ENCODE measurements at regions not wholly inside any gene's neighbourhood (a gene's known extent, or its start where the extent isn't known, plus 50 kb on each side); places are given as distances from the start of the nearest gene placed in this dataset.
"Not testable (repeated sequence)": the region's sequence is repeated elsewhere in the genome, so short reads cannot be mapped to it uniquely, and the experiment has no call there.

DNA sequence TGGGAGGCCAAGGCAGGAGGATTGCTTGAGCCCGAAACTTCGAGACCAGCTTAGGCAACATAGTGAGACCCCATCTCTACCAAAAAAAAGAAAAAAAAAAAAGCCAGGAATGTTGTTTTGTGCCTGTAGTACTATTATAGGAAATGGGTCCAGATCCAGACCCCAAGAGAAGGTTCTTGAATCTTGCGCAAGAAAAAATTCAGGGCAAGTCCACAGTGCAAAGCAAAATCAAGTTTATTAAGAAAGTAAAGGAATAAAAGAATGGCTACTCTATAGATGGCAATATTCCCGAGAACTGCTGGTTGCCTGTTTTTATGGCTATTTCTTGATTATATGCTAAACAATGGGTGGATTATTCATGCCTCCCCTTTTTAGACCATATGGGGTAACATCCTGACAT lies 51.2 kb upstream of the RDX start:
- H3K9me3 Mint-ChIP-seq (ENCODE audit: unreplicated experiment), result no peaks in the 10 kb centered on the region
- H3K36me3 Mint-ChIP-seq (ENCODE audit: unreplicated experiment), result no peaks in the 10 kb centered on the region
- TF ChIP-seq, protein P1, sequence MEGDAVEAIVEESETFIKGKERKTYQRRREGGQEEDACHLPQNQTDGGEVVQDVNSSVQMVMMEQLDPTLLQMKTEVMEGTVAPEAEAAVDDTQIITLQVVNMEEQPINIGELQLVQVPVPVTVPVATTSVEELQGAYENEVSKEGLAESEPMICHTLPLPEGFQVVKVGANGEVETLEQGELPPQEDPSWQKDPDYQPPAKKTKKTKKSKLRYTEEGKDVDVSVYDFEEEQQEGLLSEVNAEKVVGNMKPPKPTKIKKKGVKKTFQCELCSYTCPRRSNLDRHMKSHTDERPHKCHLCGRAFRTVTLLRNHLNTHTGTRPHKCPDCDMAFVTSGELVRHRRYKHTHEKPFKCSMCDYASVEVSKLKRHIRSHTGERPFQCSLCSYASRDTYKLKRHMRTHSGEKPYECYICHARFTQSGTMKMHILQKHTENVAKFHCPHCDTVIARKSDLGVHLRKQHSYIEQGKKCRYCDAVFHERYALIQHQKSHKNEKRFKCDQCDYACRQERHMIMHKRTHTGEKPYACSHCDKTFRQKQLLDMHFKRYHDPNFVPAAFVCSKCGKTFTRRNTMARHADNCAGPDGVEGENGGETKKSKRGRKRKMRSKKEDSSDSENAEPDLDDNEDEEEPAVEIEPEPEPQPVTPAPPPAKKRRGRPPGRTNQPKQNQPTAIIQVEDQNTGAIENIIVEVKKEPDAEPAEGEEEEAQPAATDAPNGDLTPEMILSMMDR (IDR thresholded peaks at IDR 0.05; ENCODE audit: partially characterized antibody, unreplicated experiment), result no peak
- no peak for DNase-seq
- no peaks in the 10 kb centered on the region for H3K27me3 Mint-ChIP-seq (ENCODE audit: unreplicated experiment)
- H3K4me3 Mint-ChIP-seq (ENCODE audit: unreplicated experiment), result no peak overlapping the region
- H3K4me1 Mint-ChIP-seq (ENCODE audit: low read depth, unreplicated experiment), result no peaks in the 10 kb centered on the region
- no peak overlapping the region for H3K27ac Mint-ChIP-seq (ENCODE audit: unreplicated experiment)

DNA sequence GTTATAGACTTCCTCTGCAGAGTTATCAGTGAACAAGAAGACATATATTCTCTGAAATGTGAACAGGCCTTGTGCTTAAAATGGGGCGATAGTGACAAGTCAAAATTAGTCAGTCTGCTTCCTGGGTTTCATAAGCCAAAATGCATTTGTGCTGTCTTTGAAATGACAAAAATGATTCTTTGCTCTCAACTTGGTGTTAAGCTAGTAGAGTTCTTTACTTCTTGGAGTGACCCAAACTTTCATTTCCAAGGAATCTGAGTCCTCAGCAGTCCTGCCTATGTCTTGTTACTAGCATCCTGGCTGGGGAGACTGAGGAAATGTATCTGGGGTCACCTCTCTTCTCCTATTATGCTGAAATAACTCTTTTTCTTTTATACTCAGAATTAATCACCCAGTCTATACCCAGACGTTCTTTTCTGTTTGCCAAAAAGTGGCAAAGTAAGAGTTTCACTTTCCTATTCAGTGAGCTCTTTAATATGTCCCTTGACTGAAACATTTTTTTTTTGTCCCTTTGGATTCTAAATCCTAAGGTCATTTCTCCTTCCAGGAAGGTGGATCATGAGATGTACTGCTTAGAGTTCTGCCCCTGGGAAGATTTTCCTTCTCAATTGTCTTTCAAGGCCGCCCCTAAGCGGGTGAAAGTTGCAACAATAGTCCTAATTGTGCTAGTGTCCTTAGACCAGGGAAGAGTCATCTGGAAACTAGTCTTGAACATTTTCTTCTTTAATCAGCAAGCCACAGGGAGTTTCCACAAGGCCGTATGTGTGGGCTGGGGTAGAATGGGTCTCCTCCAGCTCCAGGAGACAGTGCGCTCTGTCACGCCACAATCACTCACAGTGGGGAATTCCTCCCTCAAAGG lies 53.0 kb upstream of the RDX start:
- Mint-ChIP-seq H3K9me3 (ENCODE audit: unreplicated experiment) (no peaks in the 10 kb centered on the region), H3K36me3 (ENCODE audit: unreplicated experiment) (no peaks in the 10 kb centered on the region), H3K4me3 (ENCODE audit: unreplicated experiment) (no peak overlapping the region), H3K27ac (ENCODE audit: unreplicated experiment) (no peak overlapping the region), H3K4me1 (ENCODE audit: low read depth, unreplicated experiment) (no peaks in the 10 kb centered on the region), H3K27me3 (ENCODE audit: unreplicated experiment) (no peaks in the 10 kb centered on the region)
- TF ChIP-seq, protein P1 (IDR thresholded peaks at IDR 0.05; ENCODE audit: partially characterized antibody, unreplicated experiment), result no peak
- DNase-seq, result no peak

DNA sequence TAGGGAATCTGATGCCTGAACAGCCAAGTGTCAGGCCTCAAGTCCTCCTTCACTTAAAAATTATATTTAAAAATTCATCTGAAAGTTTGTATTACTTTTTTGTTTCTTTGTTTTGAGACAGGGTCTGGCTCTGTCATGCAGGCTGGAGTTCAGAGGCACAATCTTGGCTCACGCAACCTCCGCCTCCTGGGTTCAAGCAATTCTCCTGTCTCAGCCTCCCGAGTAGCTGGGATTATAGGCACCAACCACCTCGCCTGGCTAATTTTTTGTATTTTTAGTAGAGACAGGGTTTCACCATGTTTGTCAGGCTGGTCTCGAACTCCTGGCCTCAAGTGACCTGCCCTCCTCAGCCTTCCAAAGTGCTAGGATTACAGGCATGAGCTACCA lies 53.6 kb upstream of the RDX start:
- not testable (repeated sequence) for H3K27me3 Mint-ChIP-seq (ENCODE audit: unreplicated experiment); H3K4me1 Mint-ChIP-seq (ENCODE audit: low read depth, unreplicated experiment); H3K36me3 Mint-ChIP-seq (ENCODE audit: unreplicated experiment); DNase-seq; H3K9me3 Mint-ChIP-seq (ENCODE audit: unreplicated experiment); H3K27ac Mint-ChIP-seq (ENCODE audit: unreplicated experiment); H3K4me3 Mint-ChIP-seq (ENCODE audit: unreplicated experiment)

DNA sequence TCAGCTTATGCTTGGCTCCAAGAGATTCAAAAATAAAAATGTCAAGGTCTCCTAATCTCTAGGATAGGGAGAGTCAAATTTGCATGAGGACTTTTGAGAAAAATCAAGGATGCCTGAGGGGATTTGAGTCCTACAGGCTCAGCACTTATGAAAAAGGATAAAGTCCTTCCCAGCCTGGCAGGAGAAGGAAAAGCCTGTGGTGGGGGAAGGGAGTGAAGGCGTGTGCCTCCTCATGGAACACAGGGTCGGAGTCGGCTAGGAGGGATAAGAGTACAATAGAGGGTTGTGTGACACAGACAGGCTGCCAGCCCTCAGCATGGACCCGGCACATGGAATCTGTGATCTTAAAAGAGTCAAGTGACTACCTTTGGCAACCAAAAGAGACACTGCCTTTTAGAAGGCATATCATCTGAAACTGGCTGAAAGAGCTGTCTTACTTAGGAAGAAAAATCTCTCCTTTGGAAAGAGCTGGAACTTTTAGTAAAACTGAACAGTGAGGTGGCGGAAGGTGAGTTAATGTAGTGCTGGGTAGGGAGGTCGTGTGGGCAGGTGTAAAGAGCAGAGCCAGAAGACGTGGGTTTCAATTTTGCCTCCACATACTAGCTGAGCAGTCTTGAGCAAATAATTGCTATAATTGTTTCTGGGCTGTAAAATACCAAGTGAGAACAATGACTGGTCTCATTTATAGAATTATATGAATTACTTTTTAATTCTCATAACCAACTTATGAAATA lies 58.8 kb upstream of the RDX start:
- H3K4me3 Mint-ChIP-seq (ENCODE audit: unreplicated experiment), result no peak overlapping the region
- H3K4me1 Mint-ChIP-seq (ENCODE audit: low read depth, unreplicated experiment), result no peaks in the 10 kb centered on the region
- no peak for DNase-seq
- H3K36me3 Mint-ChIP-seq (ENCODE audit: unreplicated experiment), result no peaks in the 10 kb centered on the region
- no peaks in the 10 kb centered on the region for H3K9me3 Mint-ChIP-seq (ENCODE audit: unreplicated experiment)
- TF ChIP-seq, protein P1 (IDR thresholded peaks at IDR 0.05; ENCODE audit: partially characterized antibody, unreplicated experiment), result no peak
- no peaks in the 10 kb centered on the region for H3K27me3 Mint-ChIP-seq (ENCODE audit: unreplicated experiment)
- no peak overlapping the region for H3K27ac Mint-ChIP-seq (ENCODE audit: unreplicated experiment)

DNA sequence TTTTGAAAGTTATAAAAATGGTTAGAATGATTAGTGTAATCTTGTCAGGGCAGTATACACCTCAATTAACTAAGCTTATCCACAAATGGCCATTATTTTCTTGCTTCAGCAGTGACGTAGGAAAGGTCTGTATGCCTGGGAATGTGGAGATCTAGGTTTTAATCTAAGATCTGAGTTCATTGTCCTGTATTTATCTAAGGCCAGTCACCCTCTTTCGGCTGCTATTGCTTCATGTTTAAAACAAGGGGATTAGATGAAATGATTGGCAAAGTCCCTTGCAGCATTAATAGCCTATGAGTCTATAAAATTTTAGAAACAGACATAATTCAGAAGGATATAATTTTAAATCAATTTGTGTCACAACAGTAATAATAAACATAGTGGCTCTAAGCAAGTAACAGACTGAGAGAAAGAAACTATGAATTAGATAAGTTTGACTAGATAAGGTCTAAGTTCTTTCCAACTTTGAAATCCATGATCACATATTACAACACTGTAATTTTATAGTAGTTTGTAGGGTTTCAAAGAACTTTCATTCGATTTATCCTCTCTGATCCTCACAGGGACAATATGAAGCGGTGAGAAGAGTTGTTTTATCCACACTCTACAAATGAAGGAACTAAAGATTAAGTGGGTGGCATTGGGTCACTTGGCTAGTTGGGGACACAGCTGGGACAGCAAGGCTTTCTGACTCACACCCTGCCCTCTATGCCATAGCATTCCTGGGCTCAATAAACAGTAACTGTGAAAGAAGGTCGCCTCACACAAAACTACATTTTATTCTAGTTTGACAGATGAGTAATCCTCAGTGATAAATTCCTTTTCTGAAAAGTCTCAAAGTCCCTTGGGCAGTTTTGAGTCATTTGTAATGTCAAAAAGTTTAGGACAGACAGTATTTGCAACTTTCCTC lies 60.6 kb upstream of the RDX start:
- no peaks in the 10 kb centered on the region for H3K9me3 Mint-ChIP-seq (ENCODE audit: unreplicated experiment)
- no peaks in the 10 kb centered on the region for H3K27me3 Mint-ChIP-seq (ENCODE audit: unreplicated experiment)
- no peaks in the 10 kb centered on the region for H3K4me1 Mint-ChIP-seq (ENCODE audit: low read depth, unreplicated experiment)
- H3K36me3 Mint-ChIP-seq (ENCODE audit: unreplicated experiment), result no peaks in the 10 kb centered on the region
- no peak overlapping the region for H3K4me3 Mint-ChIP-seq (ENCODE audit: unreplicated experiment)
- no peak for DNase-seq
- TF ChIP-seq, protein P1 (IDR thresholded peaks at IDR 0.05; ENCODE audit: partially characterized antibody, unreplicated experiment), result no peak
- no peak overlapping the region for H3K27ac Mint-ChIP-seq (ENCODE audit: unreplicated experiment)
